Activated naive CD4-positive, alpha-beta T cell treated with anti-CD3 and anti-CD28 coated beads, Interleukin-2, amount 50 U/mL, for 72 hours (primary cell): ENCODE measurements at regions not wholly inside any gene's neighbourhood (a gene's known extent, or its start where the extent isn't known, plus 50 kb on each side); places are given as distances from the start of the nearest gene placed in this dataset.
"Not testable (repeated sequence)": the region's sequence is repeated elsewhere in the genome, so short reads cannot be mapped to it uniquely, and the experiment has no call there.

Source experiments
- ATAC-seq, 2 donors: fragments of 150-1000 bp; cut with Tn5 transposase; 2 replicates each; pipeline ENCODE4 v1.10.0; 2021; ENCODE audit warnings: mild to moderate bottlenecking in 2 of 2, moderate library complexity in 2 of 2
- DNase-seq, 2 donors: peaks; one replicate each; pipeline ENCODE4 v3.0.0; 2021 to 2022; ENCODE audit warnings: low spot score in 2 of 2
- H3K27ac Mint-ChIP-seq, 2 donors: one replicate each; pipeline ENCODE4 v1.8.0; 2022; ENCODE audit warnings: mild to moderate bottlenecking in 2 of 2, mixed read lengths in 2 of 2
- H3K36me3 Mint-ChIP-seq, 2 donors: one replicate each; pipeline ENCODE4 v1.8.0; 2022; ENCODE audit warnings: mixed read lengths in 2 of 2
- H3K9me3 Mint-ChIP-seq, 2 donors: one replicate each; pipeline ENCODE4 v1.8.0; 2022; ENCODE audit warnings: mixed read lengths in 2 of 2

GRCh38 chr2:91477731-91478672 is 2786.5 kb downstream of the RPIA start:
- Mint-ChIP-seq H3K36me3 (peaks cover 0 to 4% of the 10 kb centered on the region in 2 donors), H3K9me3 (no peaks in the 10 kb centered on the region), H3K27ac (no peak overlapping the region)
- DNase-seq = no peak
- no peak for ATAC-seq

GRCh38 chr2:91478851-91479718 is 2787.6 kb downstream of the RPIA start:
- ATAC-seq, DNase-seq, H3K9me3 Mint-ChIP-seq, H3K36me3 Mint-ChIP-seq, H3K27ac Mint-ChIP-seq: not testable (repeated sequence)

- H3K9me3 Mint-ChIP-seq, H3K36me3 Mint-ChIP-seq, DNase-seq, H3K27ac Mint-ChIP-seq, ATAC-seq: not testable (repeated sequence)
Measured at GRCh38 chr2:91485226-91485625, 2793.8 kb downstream of the RPIA start.

GRCh38 chr2:91497129-91498064 is 2805.9 kb downstream of the RPIA start:
- not testable (repeated sequence) for H3K9me3 Mint-ChIP-seq, ATAC-seq, DNase-seq, H3K27ac Mint-ChIP-seq
- peaks cover 0 to 15% of the 10 kb centered on the region in 2 donors for H3K36me3 Mint-ChIP-seq

- ATAC-seq, DNase-seq, H3K27ac Mint-ChIP-seq, H3K9me3 Mint-ChIP-seq: not testable (repeated sequence)
- H3K36me3 Mint-ChIP-seq = peaks cover 0 to 17% of the 10 kb centered on the region in 2 donors
Measured at GRCh38 chr2:91498065-91498449, 2806.6 kb downstream of the RPIA start.

- ATAC-seq, H3K9me3 Mint-ChIP-seq, H3K27ac Mint-ChIP-seq: not testable (repeated sequence)
- H3K36me3 Mint-ChIP-seq = peaks cover 0 to 17% of the 10 kb centered on the region in 2 donors
- peak in 1 of 2 donors; percentile 61 for DNase-seq
Measured at GRCh38 chr2:91498513-91499250, 2807.2 kb downstream of the RPIA start.

GRCh38 chr2:91499431-91500050 is 2808.1 kb downstream of the RPIA start:
- peaks cover 0 to 17% of the 10 kb centered on the region in 2 donors for H3K36me3 Mint-ChIP-seq
- not testable (repeated sequence) for ATAC-seq, H3K27ac Mint-ChIP-seq, H3K9me3 Mint-ChIP-seq, DNase-seq

- peaks cover 0 to 17% of the 10 kb centered on the region in 2 donors for H3K36me3 Mint-ChIP-seq
- not testable (repeated sequence) for H3K9me3 Mint-ChIP-seq, H3K27ac Mint-ChIP-seq, DNase-seq, ATAC-seq
Measured at GRCh38 chr2:91500246-91500977, 2808.9 kb downstream of the RPIA start.

GRCh38 chr2:91500978-91501310 is 2809.5 kb downstream of the RPIA start:
- ATAC-seq, H3K9me3 Mint-ChIP-seq, DNase-seq, H3K27ac Mint-ChIP-seq: not testable (repeated sequence)
- peaks cover 0 to 17% of the 10 kb centered on the region in 2 donors for H3K36me3 Mint-ChIP-seq

- not testable (repeated sequence) for DNase-seq, ATAC-seq, H3K9me3 Mint-ChIP-seq, H3K27ac Mint-ChIP-seq
- H3K36me3 Mint-ChIP-seq = peaks cover 0 to 17% of the 10 kb centered on the region in 2 donors
Measured at GRCh38 chr2:91501481-91502080, 2810.1 kb downstream of the RPIA start.

- not testable (repeated sequence) for H3K27ac Mint-ChIP-seq, ATAC-seq, DNase-seq, H3K9me3 Mint-ChIP-seq
- H3K36me3 Mint-ChIP-seq = peaks cover 0 to 17% of the 10 kb centered on the region in 2 donors
Measured at GRCh38 chr2:91503572-91503958, 2812.1 kb downstream of the RPIA start.

- H3K27ac Mint-ChIP-seq, DNase-seq, ATAC-seq, H3K9me3 Mint-ChIP-seq: not testable (repeated sequence)
- peaks cover 0 to 17% of the 10 kb centered on the region in 2 donors for H3K36me3 Mint-ChIP-seq
Measured at GRCh38 chr2:91503959-91504741, 2812.7 kb downstream of the RPIA start.

GRCh38 chr2:91508816-91509215 is 2817.3 kb downstream of the RPIA start:
- DNase-seq, H3K36me3 Mint-ChIP-seq, H3K27ac Mint-ChIP-seq, H3K9me3 Mint-ChIP-seq, ATAC-seq: not testable (repeated sequence)

GRCh38 chr2:91509276-91509675 is 2817.8 kb downstream of the RPIA start:
- not testable (repeated sequence) for H3K9me3 Mint-ChIP-seq

More at GRCh38 chr2:91509276-91509675, 2817.8 kb downstream of the RPIA start:
- not testable (repeated sequence) for H3K27ac Mint-ChIP-seq, ATAC-seq, DNase-seq, H3K36me3 Mint-ChIP-seq
